ENCODE measurements at regions not wholly inside any gene's neighbourhood (a gene's known extent, or its start where the extent isn't known, plus 50 kb on each side); places are given as distances from the start of the nearest gene placed in this dataset.

DNA sequence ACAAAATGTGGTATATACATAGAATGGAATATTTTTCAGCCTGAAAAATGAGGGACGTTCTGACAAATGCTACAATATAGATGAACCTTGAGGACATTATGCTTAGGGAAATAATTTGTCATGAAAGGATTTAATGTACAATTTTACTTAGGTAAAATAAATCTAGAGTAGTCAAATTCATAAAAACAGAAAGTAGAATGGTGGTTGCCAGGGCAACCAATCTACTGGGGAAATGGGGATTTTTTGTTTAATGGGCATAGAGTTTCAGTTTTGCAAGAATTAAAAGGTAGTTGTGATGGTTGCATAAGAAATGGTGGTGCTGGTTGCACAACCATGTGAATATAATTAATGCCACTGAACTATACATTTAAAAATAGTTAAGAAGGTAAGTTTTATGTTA is 296.0 kb upstream of the SP4 start:
- TF ChIP-seq POLR2A (IDR thresholded peaks at IDR 0.05) (no peak), POLR2AphosphoS5 (IDR thresholded peaks at IDR 0.05) (no peak)
- TF ChIP-seq, protein P1, sequence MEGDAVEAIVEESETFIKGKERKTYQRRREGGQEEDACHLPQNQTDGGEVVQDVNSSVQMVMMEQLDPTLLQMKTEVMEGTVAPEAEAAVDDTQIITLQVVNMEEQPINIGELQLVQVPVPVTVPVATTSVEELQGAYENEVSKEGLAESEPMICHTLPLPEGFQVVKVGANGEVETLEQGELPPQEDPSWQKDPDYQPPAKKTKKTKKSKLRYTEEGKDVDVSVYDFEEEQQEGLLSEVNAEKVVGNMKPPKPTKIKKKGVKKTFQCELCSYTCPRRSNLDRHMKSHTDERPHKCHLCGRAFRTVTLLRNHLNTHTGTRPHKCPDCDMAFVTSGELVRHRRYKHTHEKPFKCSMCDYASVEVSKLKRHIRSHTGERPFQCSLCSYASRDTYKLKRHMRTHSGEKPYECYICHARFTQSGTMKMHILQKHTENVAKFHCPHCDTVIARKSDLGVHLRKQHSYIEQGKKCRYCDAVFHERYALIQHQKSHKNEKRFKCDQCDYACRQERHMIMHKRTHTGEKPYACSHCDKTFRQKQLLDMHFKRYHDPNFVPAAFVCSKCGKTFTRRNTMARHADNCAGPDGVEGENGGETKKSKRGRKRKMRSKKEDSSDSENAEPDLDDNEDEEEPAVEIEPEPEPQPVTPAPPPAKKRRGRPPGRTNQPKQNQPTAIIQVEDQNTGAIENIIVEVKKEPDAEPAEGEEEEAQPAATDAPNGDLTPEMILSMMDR (IDR thresholded peaks at IDR 0.05), result no peak
